ENCODE measurements at regions not wholly inside any gene's neighbourhood (a gene's known extent, or its start where the extent isn't known, plus 50 kb on each side); places are given as distances from the start of the nearest gene placed in this dataset.

DNA sequence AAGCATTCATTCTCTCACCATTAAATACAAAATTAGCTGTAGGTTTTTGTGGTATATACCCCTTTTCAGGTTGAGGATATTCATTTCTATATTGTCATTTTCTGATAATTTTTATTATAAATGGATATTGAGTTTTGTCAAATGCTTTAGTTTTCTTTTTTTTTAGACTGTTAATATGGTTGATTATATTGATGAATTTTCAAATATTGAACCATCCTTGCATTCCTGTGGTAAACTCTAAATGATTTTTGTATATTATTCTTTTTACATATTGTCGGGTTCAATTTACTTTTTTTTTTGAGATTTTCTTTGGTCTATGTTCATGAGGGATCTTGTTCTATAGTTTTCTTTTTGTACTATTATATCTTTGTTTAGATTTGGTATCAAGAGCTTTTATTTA is 165.1 kb downstream of the GPAT3 start:
- TF ChIP-seq CTCF (IDR thresholded peaks at IDR 0.05) (no peak), POLR2AphosphoS5 (IDR thresholded peaks at IDR 0.05; ENCODE audit: low read depth, low read length) (no peak), SIN3A (IDR thresholded peaks at IDR 0.05; ENCODE audit: borderline replicate concordance, insufficient read depth, low read depth, low read length) (no peak)
